NCI-H2107 (cell line): ENCODE measurements at regions not wholly inside any gene's neighbourhood (a gene's known extent, or its start where the extent isn't known, plus 50 kb on each side); places are given as distances from the start of the nearest gene placed in this dataset.
"Not testable (repeated sequence)": the region's sequence is repeated elsewhere in the genome, so short reads cannot be mapped to it uniquely, and the experiment has no call there.

Experiments
- DNase-seq: peaks from one replicate; lab custom pipeline; 2025; lab: John Stamatoyannopoulos, UW

GRCh38 chr5:82894716-82895115, 182.5 kb downstream of the TMEM167A start:
- no peak for DNase-seq

- no peak for DNase-seq
Measured at GRCh38 chr5:82889088-82889487, 188.1 kb downstream of the TMEM167A start.

- DNase-seq = no peak
Measured at GRCh38 chr5:82886911-82887310, 190.3 kb downstream of the TMEM167A start.

- no peak for DNase-seq
Measured at GRCh38 chr5:82885627-82886389, 191.4 kb downstream of the TMEM167A start.

GRCh38 chr5:82884821-82885471, 192.2 kb downstream of the TMEM167A start:
- no peak for DNase-seq

- no peak for DNase-seq
Measured at GRCh38 chr5:82882316-82882715, 194.9 kb downstream of the TMEM167A start.

- no peak for DNase-seq
Measured at GRCh38 chr5:82881571-82882174, 195.5 kb downstream of the TMEM167A start.

GRCh38 chr5:82879089-82879488, 198.1 kb downstream of the TMEM167A start:
- no peak for DNase-seq

- no peak for DNase-seq
Measured at GRCh38 chr5:82873452-82873851, 203.7 kb downstream of the TMEM167A start.

- DNase-seq = not testable (repeated sequence)
Measured at GRCh38 chr5:82872321-82873288, 204.6 kb downstream of the TMEM167A start.

GRCh38 chr5:82865625-82866024, 211.6 kb downstream of the TMEM167A start:
- DNase-seq = no peak

GRCh38 chr5:82863266-82863665, 213.9 kb downstream of the TMEM167A start:
- no peak for DNase-seq

GRCh38 chr5:82862711-82863110, 214.5 kb downstream of the TMEM167A start:
- no peak for DNase-seq

- DNase-seq = no peak
Measured at GRCh38 chr5:82862261-82862660, 214.9 kb downstream of the TMEM167A start.

GRCh38 chr5:82861701-82862100, 215.5 kb downstream of the TMEM167A start:
- no peak for DNase-seq

GRCh38 chr5:82859451-82860140, 217.6 kb downstream of the TMEM167A start:
- DNase-seq = no peak

GRCh38 chr5:82858151-82859025, 218.8 kb downstream of the TMEM167A start:
- DNase-seq = no peak

- DNase-seq = no peak
Measured at GRCh38 chr5:82855893-82856550, 221.2 kb downstream of the TMEM167A start.

- no peak for DNase-seq
Measured at GRCh38 chr5:82854956-82855355, 222.2 kb downstream of the TMEM167A start.

- DNase-seq = no peak
Measured at GRCh38 chr5:82851471-82851870, 225.7 kb downstream of the TMEM167A start.
